Neuronal stem cell (in vitro differentiated cells): ENCODE measurements at regions not wholly inside any gene's neighbourhood (a gene's known extent, or its start where the extent isn't known, plus 50 kb on each side); places are given as distances from the start of the nearest gene placed in this dataset.
"Not testable (repeated sequence)": the region's sequence is repeated elsewhere in the genome, so short reads cannot be mapped to it uniquely, and the experiment has no call there.

Experiments
- DNase-seq: peaks from one replicate; pipeline ENCODE4 v3.0.0-alpha.2; 2013; ENCODE audit warnings: low spot score
- H2AFZ ChIP-seq: one replicate; pipeline ENCODE4 v1.6.1; 2013; ENCODE audit warnings: mild to moderate bottlenecking, low read length, inconsistent platforms
- H2AK5ac ChIP-seq: 2 replicates; pipeline ENCODE4 v1.6.1; 2013; ENCODE audit warnings: low read depth, mild to moderate bottlenecking, inconsistent platforms, low read length, moderate library complexity, mixed read lengths
- H2BK120ac ChIP-seq: 2 replicates; pipeline ENCODE4 v1.6.1; 2013; ENCODE audit warnings: low read depth, mild to moderate bottlenecking, inconsistent platforms, low read length, moderate library complexity, mixed read lengths
- H2BK12ac ChIP-seq: one replicate; pipeline ENCODE4 v1.6.1; 2013; ENCODE audit warnings: low read length, inconsistent platforms
- H2BK15ac ChIP-seq: 2 replicates; pipeline ENCODE4 v1.6.1; 2013; ENCODE audit warnings: mild to moderate bottlenecking, low read length, inconsistent platforms, mixed read lengths
- H2BK5ac ChIP-seq: one replicate; pipeline ENCODE4 v1.6.1; 2013; ENCODE audit warnings: inconsistent platforms, mild to moderate bottlenecking, low read length, moderate library complexity
- H3K14ac ChIP-seq: one replicate; pipeline ENCODE4 v1.6.1; 2013; ENCODE audit warnings: low read length, inconsistent platforms
- H3K18ac ChIP-seq: 2 replicates; pipeline ENCODE4 v1.6.1; 2013; ENCODE audit warnings: low read length, inconsistent platforms
- H3K23ac ChIP-seq: 2 replicates; pipeline ENCODE4 v1.6.1; 2013; ENCODE audit warnings: low read depth, mild to moderate bottlenecking, mixed read lengths, low read length, inconsistent platforms; ENCODE audit not compliant: poor library complexity
- H3K27ac ChIP-seq: replicated peaks from 3 replicates; pipeline ENCODE4 v1.5.1; 2013; ENCODE audit warnings: low read length, inconsistent platforms
- H3K27me3 ChIP-seq, 3 experiments: 2 replicates each; pipeline ENCODE4 v1.6.1; 2013; ENCODE audit warnings: low read length in 3 of 3, mild to moderate bottlenecking in 2 of 3, inconsistent platforms in 1 of 3, low read depth in 1 of 3, mixed read lengths in 1 of 3, moderate library complexity in 1 of 3; ENCODE audit not compliant: control insufficient read depth in 3 of 3, insufficient read depth in 3 of 3
- H3K36me3 ChIP-seq, 2 donors: replicated peaks in 1 of 2; 2 replicates each; pipeline ENCODE4 v1.6.1; 2013; ENCODE audit warnings: low read length in 2 of 2; ENCODE audit not compliant: control insufficient read depth in 2 of 2, insufficient read depth in 2 of 2
- H3K4ac ChIP-seq: 2 replicates; pipeline ENCODE4 v1.6.1; 2013; ENCODE audit warnings: inconsistent platforms, mild to moderate bottlenecking, low read length, moderate library complexity
- H3K4me1 ChIP-seq, 2 donors: 1 replicate in 1 of 2; 2 replicates in 1 of 2; pipeline ENCODE4 v1.6.1; 2013; ENCODE audit warnings: low read length in 2 of 2, low read depth in 1 of 2; ENCODE audit not compliant: control insufficient read depth in 2 of 2, insufficient read depth in 1 of 2
- H3K4me2 ChIP-seq: one replicate; pipeline ENCODE4 v1.6.1; 2013; ENCODE audit warnings: mild to moderate bottlenecking, low read length, inconsistent platforms; ENCODE audit not compliant: insufficient read depth, poor library complexity, severe bottlenecking
- H3K4me3 ChIP-seq, 2 donors: 2 replicates each; pipeline ENCODE4 v1.5.1; 2013; ENCODE audit warnings: low read length in 2 of 2, mild to moderate bottlenecking in 2 of 2, inconsistent platforms in 1 of 2, moderate library complexity in 1 of 2
- H3K79me1 ChIP-seq: one replicate; pipeline ENCODE4 v1.6.1; 2013; ENCODE audit warnings: low read depth, mild to moderate bottlenecking, inconsistent platforms, low read length, moderate library complexity
- H3K9ac ChIP-seq: one replicate; pipeline ENCODE4 v1.6.1; 2013; ENCODE audit warnings: mild to moderate bottlenecking, low read depth, low read length, inconsistent platforms; ENCODE audit not compliant: poor library complexity
- H3K9me3 ChIP-seq, 2 donors: replicated peaks in 1 of 2; 2 replicates each; pipeline versions ENCODE3 to v1.6.1; 2013; ENCODE audit warnings: low read length in 2 of 2, mild to moderate bottlenecking in 2 of 2, inconsistent platforms in 1 of 2, low read depth in 1 of 2, mixed read lengths in 1 of 2, moderate library complexity in 1 of 2; ENCODE audit not compliant: control insufficient read depth in 2 of 2, insufficient read depth in 1 of 2
- H4K8ac ChIP-seq: one replicate; pipeline ENCODE4 v1.6.1; 2013; ENCODE audit warnings: low read depth, mild to moderate bottlenecking, inconsistent platforms, low read length, moderate library complexity
- H4K91ac ChIP-seq: one replicate; pipeline ENCODE4 v1.6.1; 2013; ENCODE audit warnings: low read length, low read depth, mild to moderate bottlenecking, inconsistent platforms; ENCODE audit not compliant: poor library complexity
- WGBS, 2 donors: extraction: QIAGEN DNeasy Blood & Tissue Kit; methylation state at CpG; one replicate each; pipeline ENCODE4 v1.1.7; 2013; ENCODE audit warnings: missing lambda C conversion rate in 2 of 2, mixed read lengths in 1 of 2; ENCODE audit not compliant: insufficient read length in 2 of 2, insufficient replicate concordance in 1 of 2; ENCODE audit errors: extremely low coverage in 2 of 2; 5-methylcytosine and 5-hydroxymethylcytosine counted together

GRCh38 chr12:62196146-62196545 lies 64.1 kb upstream of the USP15 start:
- Histone ChIP-seq H3K27me3 (peaks cover 3 to 15% (median 11%) of the 10 kb centered on the region in 3 experiments), H3K18ac (no peak overlapping the region), H2BK15ac (no peak overlapping the region), H4K8ac (no peak overlapping the region), H3K27ac (no peak overlapping the region), H2AFZ (no peak overlapping the region), H3K4me2 (no peak overlapping the region), H3K14ac (no peak overlapping the region), H2BK5ac (no peak overlapping the region), H3K4me3 (no peak overlapping the region), H3K9ac (no peak overlapping the region), H2BK12ac (no peak overlapping the region), H3K36me3 (no peaks in the 10 kb centered on the region), H2AK5ac (no peak overlapping the region), H3K4me1 (peaks cover 4 to 5% of the 10 kb centered on the region in 2 donors), H3K9me3 (no peaks in the 10 kb centered on the region), H2BK120ac (no peak overlapping the region), H3K4ac (no peak overlapping the region), H3K79me1 (no peaks in the 10 kb centered on the region), H3K23ac (no peak overlapping the region), H4K91ac (no peak overlapping the region)
- no peak for DNase-seq

DNA sequence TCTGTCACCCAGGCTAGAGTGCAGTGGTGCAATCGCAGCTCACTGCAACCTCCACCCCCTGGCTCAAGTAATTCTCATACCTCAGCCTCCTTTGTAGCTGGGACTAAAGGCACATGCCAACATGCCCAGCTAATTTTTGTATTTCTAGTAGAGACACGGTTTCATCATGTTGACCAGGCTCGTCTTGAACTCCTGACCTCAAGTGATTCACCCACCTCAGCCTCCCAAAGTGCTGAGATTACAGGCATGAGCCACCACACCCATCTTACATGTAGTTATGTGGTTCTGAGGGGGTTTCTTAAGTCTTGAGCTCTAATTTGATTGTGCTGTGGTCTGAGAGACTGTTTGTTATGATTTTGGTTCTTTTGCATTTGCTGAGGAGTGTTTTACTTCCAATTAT lies 57.3 kb upstream of the USP15 start:
- H3K27me3 ChIP-seq, H3K9ac ChIP-seq, H2BK15ac ChIP-seq, H3K79me1 ChIP-seq, DNase-seq, H2BK5ac ChIP-seq, H3K4ac ChIP-seq, H3K4me3 ChIP-seq, H3K9me3 ChIP-seq, H3K4me1 ChIP-seq, H2AK5ac ChIP-seq, H3K18ac ChIP-seq, H2BK120ac ChIP-seq, H2BK12ac ChIP-seq, H4K91ac ChIP-seq, H3K4me2 ChIP-seq, H3K27ac ChIP-seq, H3K23ac ChIP-seq, H4K8ac ChIP-seq, H2AFZ ChIP-seq, H3K14ac ChIP-seq, H3K36me3 ChIP-seq: not testable (repeated sequence)
- no CpG with 5 or more reads among the region's 3 CpGs for WGBS, 2 donors

- no peak overlapping the region for H3K14ac ChIP-seq
- H2AK5ac ChIP-seq, result no peak overlapping the region
These were observed 54.9 kb upstream of the USP15 start for GRCh38 chr12:62205346-62205745.

DNA sequence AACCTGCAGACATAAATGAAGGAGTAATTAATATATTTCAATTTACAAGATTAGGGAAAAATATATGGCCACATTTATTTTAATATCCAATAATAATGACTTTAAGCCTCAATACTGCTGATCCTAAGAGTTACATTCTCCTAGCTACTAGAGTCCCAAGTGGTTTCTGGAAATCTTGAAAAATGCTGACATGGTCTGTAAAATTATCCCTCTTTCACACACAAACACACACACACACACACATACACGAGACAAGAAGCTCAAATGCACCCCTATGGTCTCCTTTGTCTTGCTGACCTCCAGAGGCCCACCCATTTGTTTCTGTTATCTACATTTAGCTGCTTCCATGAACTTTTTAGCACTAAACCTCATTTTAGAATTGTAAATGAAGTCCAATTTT lies 53.0 kb upstream of the USP15 start:
- no CpG with 5 or more reads among the region's 1 CpG for WGBS, 2 donors
- Histone ChIP-seq H3K4me2 (no peak overlapping the region), H4K8ac (no peak overlapping the region), H3K9ac (no peak overlapping the region), H4K91ac (no peak overlapping the region), H2BK120ac (no peak overlapping the region), H3K23ac (no peak overlapping the region), H3K9me3 (no peaks in the 10 kb centered on the region), H2AK5ac (no peak overlapping the region), H2BK5ac (no peak overlapping the region), H3K4ac (no peak overlapping the region), H3K4me3 (no peak overlapping the region), H3K79me1 (no peaks in the 10 kb centered on the region), H2BK15ac (no peak overlapping the region), H2AFZ (no peak overlapping the region), H3K27ac (no peak overlapping the region), H3K18ac (no peak overlapping the region), H3K27me3 (no peaks in the 10 kb centered on the region), H2BK12ac (no peak overlapping the region), H3K4me1 (no peaks in the 10 kb centered on the region), H3K36me3 (no peaks in the 10 kb centered on the region), H3K14ac (no peak overlapping the region)
- no peak for DNase-seq

More at GRCh38 chr12:62205346-62205745, 54.9 kb upstream of the USP15 start:
- Histone ChIP-seq H3K9me3 (no peaks in the 10 kb centered on the region), H3K4me2 (no peak overlapping the region), H4K91ac (no peak overlapping the region), H2BK5ac (no peak overlapping the region), H3K27ac (no peak overlapping the region), H3K27me3 (no peaks in the 10 kb centered on the region), H3K4me1 (no peaks in the 10 kb centered on the region), H4K8ac (no peak overlapping the region), H3K36me3 (no peaks in the 10 kb centered on the region), H2BK15ac (no peak overlapping the region), H2BK12ac (no peak overlapping the region), H3K4ac (no peak overlapping the region), H3K4me3 (no peak overlapping the region), H3K18ac (no peak overlapping the region), H3K23ac (no peak overlapping the region), H3K79me1 (no peaks in the 10 kb centered on the region), H2BK120ac (no peak overlapping the region), H2AFZ (no peak overlapping the region), H3K9ac (no peak overlapping the region)
- no CpG with 5 or more reads among the region's 1 CpG for WGBS, 2 donors
- no peak for DNase-seq
